T-cell (primary cell): ENCODE measurements at regions not wholly inside any gene's neighbourhood (a gene's known extent, or its start where the extent isn't known, plus 50 kb on each side); places are given as distances from the start of the nearest gene placed in this dataset.

Experiments
- ATAC-seq, 4 experiments: fragments of 200-7000 bp in 3 of 4; fragments of 150-1000 bp in 1 of 4; cut with Tn5 transposase; replicated peaks in 1 of 4; 1 replicate in 3 of 4; 2 replicates in 1 of 4; pipeline ENCODE4 v1.10.0; 2021; ENCODE audit warnings: moderate library complexity in 3 of 4, mild to moderate bottlenecking in 2 of 4, moderate number of reproducible peaks in 1 of 4
- CTCF ChIA-PET, 2 donors: fragments of 300-600 bp; sonication (Branson Sonifier 250); formaldehyde crosslinking; loops; one replicate each; lab custom pipeline; 2022; ENCODE audit warnings: antibody characterized with exemption in 2 of 2; lab: Charles Lee
- POLR2A ChIA-PET, 2 donors: fragments of 300-600 bp; sonication (Branson Sonifier 250); formaldehyde crosslinking; loops; one replicate each; lab custom pipeline; 2022; ENCODE audit warnings: antibody characterized with exemption in 2 of 2; lab: Charles Lee
- DNase-seq, 35 experiments: peaks; one replicate each; pipeline versions ENCODE4 v3.0.0 to v3.0.0-alpha.2; 2013 to 2023
- H3K27ac ChIP-seq: one replicate; pipeline ENCODE4 v1.5.1; 2013; ENCODE audit warnings: low read length
- H3K27me3 ChIP-seq, 2 experiments: replicated peaks in 1 of 2; 1 replicate in 1 of 2; 2 replicates in 1 of 2; pipeline versions ENCODE4 v1.6.1 to v1.7.0; 2013; ENCODE audit warnings: low read length in 1 of 2, mixed read lengths in 1 of 2; ENCODE audit not compliant: control insufficient read depth in 2 of 2, insufficient read depth in 2 of 2; ENCODE audit errors: extremely low read depth in 1 of 2
- H3K36me3 ChIP-seq, 2 donors: 1 replicate in 1 of 2; 2 replicates in 1 of 2; pipeline versions ENCODE4 v1.6.1 to v1.7.0; 2013; ENCODE audit warnings: low read length in 1 of 2; ENCODE audit not compliant: control insufficient read depth in 2 of 2, insufficient read depth in 1 of 2; ENCODE audit errors: extremely low read depth in 1 of 2
- H3K4me1 ChIP-seq, 2 experiments: 1 replicate in 1 of 2; 2 replicates in 1 of 2; pipeline versions ENCODE4 v1.6.1 to v1.7.0; 2013; ENCODE audit warnings: low read length in 2 of 2, mixed read lengths in 1 of 2; ENCODE audit not compliant: insufficient read depth in 2 of 2, control insufficient read depth in 1 of 2; ENCODE audit errors: extremely low read depth in 1 of 2
- H3K4me3 ChIP-seq, 2 donors: 1 replicate in 1 of 2; 2 replicates in 1 of 2; pipeline versions ENCODE4 v1.5.1 to v1.7.0; 2013; ENCODE audit warnings: mild to moderate bottlenecking in 2 of 2, low read length in 1 of 2, moderate library complexity in 1 of 2; ENCODE audit not compliant: control insufficient read depth in 1 of 2; ENCODE audit errors: extremely low read depth in 1 of 2
- H3K9me3 ChIP-seq: 2 replicates; pipeline ENCODE4 v1.7.0; 2013
- H3K27ac Mint-ChIP-seq, 2 donors: one replicate each; pipeline ENCODE4 v1.8.0; 2020 to 2021; ENCODE audit warnings: mild to moderate bottlenecking in 2 of 2, mixed read lengths in 2 of 2
- H3K27me3 Mint-ChIP-seq, 2 donors: one replicate each; pipeline ENCODE4 v1.8.0; 2021 to 2022; ENCODE audit warnings: mixed read lengths in 2 of 2
- H3K36me3 Mint-ChIP-seq: one replicate; pipeline ENCODE4 v1.8.0; 2021; ENCODE audit warnings: mixed read lengths
- H3K4me1 Mint-ChIP-seq, 3 donors: one replicate each; pipeline ENCODE4 v1.8.0; 2020 to 2022; ENCODE audit warnings: mixed read lengths in 3 of 3, mild to moderate bottlenecking in 1 of 3
- H3K4me3 Mint-ChIP-seq, 3 donors: one replicate each; pipeline ENCODE4 v1.8.0; 2020 to 2022; ENCODE audit warnings: mild to moderate bottlenecking in 3 of 3, mixed read lengths in 3 of 3, moderate library complexity in 3 of 3
- H3K9me3 Mint-ChIP-seq, 3 donors: one replicate each; pipeline ENCODE4 v1.8.0; 2020 to 2022; ENCODE audit warnings: mixed read lengths in 3 of 3
- WGBS: methylation state at CpG from one replicate; pipeline ENCODE4 v1.1.5; 2013; ENCODE audit warnings: missing lambda C conversion rate; ENCODE audit not compliant: insufficient coverage; 5-methylcytosine and 5-hydroxymethylcytosine counted together

DNA sequence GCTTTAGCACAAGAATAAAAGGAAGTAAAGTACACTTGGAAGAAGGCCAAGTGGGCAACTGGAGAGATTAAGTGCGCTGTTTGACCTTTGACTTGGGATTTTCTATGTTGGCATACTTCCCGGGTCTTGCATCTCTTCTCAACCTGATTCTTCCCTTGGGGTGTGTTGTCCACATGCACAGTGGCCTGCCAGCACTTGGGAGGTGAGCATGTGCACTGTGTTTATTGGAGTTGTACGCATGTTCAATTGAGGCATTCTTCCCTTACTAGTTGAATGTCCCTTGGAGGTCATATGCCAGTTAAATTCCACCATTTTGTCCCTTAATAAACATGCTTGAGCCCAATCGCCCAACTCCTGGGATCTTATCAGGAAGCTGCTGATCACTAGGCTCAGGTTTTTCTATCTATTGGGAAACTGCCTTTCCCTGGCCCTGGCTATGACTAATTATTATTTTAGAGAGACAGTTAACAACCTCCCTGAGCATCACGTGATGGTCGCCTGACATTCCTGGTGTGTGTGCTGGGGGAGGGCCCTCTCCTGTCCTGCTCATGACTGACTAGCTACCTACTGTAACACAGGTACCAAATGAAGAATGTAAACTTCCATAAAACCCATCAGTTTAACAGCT lies 62.5 kb upstream of the RAPGEF4 start:
- ChIA-PET POLR2A (no interaction called here), CTCF (interaction anchor here (0.6 to 1.5 kb wide), 3 partner anchors 254 to 969 kb away, joined by 3 to 6 read pairs (median 6); no protein-coding TSS in a partner anchor)
- no peak overlapping the region for H3K4me3 Mint-ChIP-seq
- Histone ChIP-seq H3K4me3 (no peak overlapping the region), H3K9me3 (no peaks in the 10 kb centered on the region), H3K36me3 (no peaks in the 10 kb centered on the region), H3K4me1 (peaks cover 0 to 6% of the 10 kb centered on the region in 2 experiments), H3K27ac (no peak overlapping the region), H3K27me3 (peaks cover 0 to 7% of the 10 kb centered on the region in 2 experiments)
- H3K27ac Mint-ChIP-seq: no peak overlapping the region
- 100% methylated on average over 1 of the region's 6 CpGs for WGBS
- peaks cover 4% of the 10 kb centered on the region for H3K36me3 Mint-ChIP-seq
- no peak for ATAC-seq
- no peak for DNase-seq
- H3K4me1 Mint-ChIP-seq: peaks cover 2 to 6% (median 4%) of the 10 kb centered on the region in 3 donors
- H3K9me3 Mint-ChIP-seq: peaks cover 3 to 6% (median 4%) of the 10 kb centered on the region in 3 donors
- peaks cover 7 to 10% of the 10 kb centered on the region in 2 donors for H3K27me3 Mint-ChIP-seq

DNA sequence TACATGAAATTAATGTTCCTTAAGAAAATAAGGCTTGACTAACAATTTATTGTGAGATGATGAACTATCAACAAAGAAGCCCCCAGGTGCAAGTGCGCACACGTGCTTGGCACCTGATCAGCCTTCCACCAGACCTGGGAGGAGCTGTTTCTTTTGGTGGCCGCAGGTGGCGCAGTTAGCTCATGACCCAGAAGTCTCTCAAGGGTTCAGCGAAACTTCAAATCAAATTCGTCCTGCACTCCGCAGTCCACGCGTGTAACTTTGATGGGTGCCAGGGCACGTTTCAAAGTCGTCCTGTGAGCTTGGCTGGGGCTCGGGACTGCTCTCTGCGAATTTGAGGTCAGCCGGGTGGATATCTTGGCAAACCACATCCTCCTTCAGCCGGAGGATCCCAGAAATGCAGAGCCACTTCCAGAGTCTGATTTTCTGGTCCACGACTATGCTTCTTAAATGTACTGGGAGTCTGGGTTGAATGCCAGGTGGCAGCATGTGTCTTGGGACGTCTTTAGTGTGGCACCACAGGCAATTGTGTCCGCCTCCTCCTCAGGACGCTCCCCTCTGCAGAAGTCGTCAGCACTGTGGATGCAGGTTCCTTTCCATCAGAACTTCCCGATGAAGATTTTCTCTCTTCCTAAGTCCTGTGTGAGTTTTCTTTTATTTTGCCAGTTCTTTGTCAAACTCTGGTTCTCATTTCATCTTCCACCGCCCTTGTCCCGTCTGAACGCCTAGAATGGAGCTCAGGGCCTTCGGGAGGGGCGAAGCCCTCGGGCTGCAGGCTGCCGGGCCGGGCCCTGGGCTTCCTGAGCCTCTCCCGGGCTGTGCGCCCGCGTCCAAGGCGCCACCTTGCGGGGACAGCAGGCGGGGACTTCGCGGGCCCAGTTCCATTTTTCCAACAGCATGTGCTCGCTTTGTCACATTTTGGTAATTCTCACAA lies 61.3 kb upstream of the RAPGEF4 start:
- Mint-ChIP-seq H3K36me3 (peaks cover 4% of the 10 kb centered on the region), H3K4me1 (peaks cover 2 to 6% (median 4%) of the 10 kb centered on the region in 3 donors), H3K4me3 (peak overlapping the region; percentile 24 to 54 (median 46)), H3K9me3 (peaks cover 3 to 6% (median 4%) of the 10 kb centered on the region in 3 donors), H3K27ac (no peak overlapping the region), H3K27me3 (peaks cover 7 to 10% of the 10 kb centered on the region in 2 donors)
- ChIA-PET CTCF (interaction anchor here (0.5 to 1.5 kb wide), 5 partner anchors 9 to 1766 kb away, joined by 3 to 8 read pairs (median 6); no protein-coding TSS in a partner anchor), POLR2A (no interaction called here)
- H3K4me1 ChIP-seq: peaks cover 0 to 6% of the 10 kb centered on the region in 2 experiments
- H3K4me3 ChIP-seq: peak overlapping the region; percentile 10 to 41
- peaks cover 0 to 7% of the 10 kb centered on the region in 2 experiments for H3K27me3 ChIP-seq
- DNase-seq (peak in 22 of 35 experiments; percentile 2 to 46 (median 10)), ATAC-seq (peak; percentile 57 to 79 (median 73))
- H3K27ac ChIP-seq: no peak overlapping the region
- WGBS: 53% methylated on average over 30 of the region's 39 CpGs
- H3K9me3 ChIP-seq: no peaks in the 10 kb centered on the region
- H3K36me3 ChIP-seq: no peaks in the 10 kb centered on the region

DNA sequence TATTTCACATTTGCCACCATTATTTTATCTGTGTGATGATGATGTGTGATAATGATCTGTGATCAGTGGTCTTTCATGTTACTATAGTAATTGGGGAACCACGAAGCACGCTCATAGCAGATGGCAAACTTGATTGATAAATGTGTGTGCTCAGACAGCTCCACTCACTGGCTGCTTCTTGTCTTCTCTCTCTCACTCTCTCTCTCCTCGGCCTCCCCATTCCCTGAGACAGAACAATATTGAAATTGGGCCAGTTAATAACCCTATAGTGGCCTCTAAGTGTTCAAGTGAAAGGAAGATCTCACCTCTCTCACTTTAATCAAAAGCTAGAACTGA lies 60.7 kb upstream of the RAPGEF4 start:
- Mint-ChIP-seq H3K4me3 (peak overlapping the region in 2 of 3 donors; percentile 46 to 54), H3K9me3 (peaks cover 3 to 6% (median 4%) of the 10 kb centered on the region in 3 donors), H3K4me1 (peaks cover 2 to 6% (median 4%) of the 10 kb centered on the region in 3 donors), H3K36me3 (peaks cover 4% of the 10 kb centered on the region), H3K27ac (no peak overlapping the region), H3K27me3 (peaks cover 3 to 11% of the 10 kb centered on the region in 2 donors)
- POLR2A ChIA-PET: no interaction called here
- ATAC-seq: peak in 2 of 4 experiments; percentile 12 to 20
- peaks cover 0 to 7% of the 10 kb centered on the region in 2 experiments for H3K27me3 ChIP-seq
- no peak overlapping the region for H3K4me3 ChIP-seq
- WGBS: no CpG with 5 or more reads among the region's 3 CpGs
- CTCF ChIA-PET: interaction anchor here in 1 of 2 donors (1.0 to 1.5 kb wide), 2 partner anchors 9 to 971 kb away, joined by 3 to 6 read pairs; no protein-coding TSS in a partner anchor
- no peak for DNase-seq
- H3K9me3 ChIP-seq: no peaks in the 10 kb centered on the region
- no peaks in the 10 kb centered on the region for H3K36me3 ChIP-seq
- no peak overlapping the region for H3K27ac ChIP-seq
- H3K4me1 ChIP-seq: peaks cover 0 to 6% of the 10 kb centered on the region in 2 experiments

DNA sequence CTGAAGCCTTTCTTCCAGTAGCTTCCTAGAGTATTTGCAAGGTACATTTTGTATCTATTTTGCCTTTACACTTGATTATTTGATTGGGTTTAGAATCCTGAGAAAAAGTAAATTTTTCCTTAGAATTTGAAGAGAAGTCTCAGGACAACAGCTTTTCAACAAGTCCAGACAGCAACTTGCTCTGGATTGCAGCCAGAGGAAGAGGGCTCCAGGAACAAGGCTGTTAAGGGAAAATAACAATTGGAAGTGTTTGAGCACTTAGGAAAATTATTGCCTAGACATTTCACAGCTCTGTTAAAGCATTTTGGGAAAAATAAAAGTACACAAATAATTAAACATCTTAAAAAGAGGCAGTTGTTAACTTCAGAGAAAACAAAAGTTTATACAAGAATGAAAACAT lies 58.3 kb upstream of the RAPGEF4 start:
- Mint-ChIP-seq H3K9me3 (peaks cover 4 to 8% (median 5%) of the 10 kb centered on the region in 3 donors), H3K4me1 (peaks cover 2 to 8% (median 4%) of the 10 kb centered on the region in 3 donors), H3K27ac (no peak overlapping the region), H3K36me3 (peaks cover 4% of the 10 kb centered on the region), H3K4me3 (no peak overlapping the region), H3K27me3 (peaks cover 3 to 11% of the 10 kb centered on the region in 2 donors)
- ChIA-PET POLR2A (no interaction called here), CTCF (interaction anchor here (0.6 to 1.0 kb wide), 2 partner anchors 462 to 594 kb away, joined by 3 read pairs; no protein-coding TSS in a partner anchor)
- ATAC-seq: no peak
- Histone ChIP-seq H3K36me3 (no peaks in the 10 kb centered on the region), H3K27me3 (peaks cover 0 to 7% of the 10 kb centered on the region in 2 experiments), H3K9me3 (no peaks in the 10 kb centered on the region), H3K27ac (no peak overlapping the region), H3K4me1 (peaks cover 0 to 6% of the 10 kb centered on the region in 2 experiments), H3K4me3 (no peak overlapping the region)
- no peak for DNase-seq

DNA sequence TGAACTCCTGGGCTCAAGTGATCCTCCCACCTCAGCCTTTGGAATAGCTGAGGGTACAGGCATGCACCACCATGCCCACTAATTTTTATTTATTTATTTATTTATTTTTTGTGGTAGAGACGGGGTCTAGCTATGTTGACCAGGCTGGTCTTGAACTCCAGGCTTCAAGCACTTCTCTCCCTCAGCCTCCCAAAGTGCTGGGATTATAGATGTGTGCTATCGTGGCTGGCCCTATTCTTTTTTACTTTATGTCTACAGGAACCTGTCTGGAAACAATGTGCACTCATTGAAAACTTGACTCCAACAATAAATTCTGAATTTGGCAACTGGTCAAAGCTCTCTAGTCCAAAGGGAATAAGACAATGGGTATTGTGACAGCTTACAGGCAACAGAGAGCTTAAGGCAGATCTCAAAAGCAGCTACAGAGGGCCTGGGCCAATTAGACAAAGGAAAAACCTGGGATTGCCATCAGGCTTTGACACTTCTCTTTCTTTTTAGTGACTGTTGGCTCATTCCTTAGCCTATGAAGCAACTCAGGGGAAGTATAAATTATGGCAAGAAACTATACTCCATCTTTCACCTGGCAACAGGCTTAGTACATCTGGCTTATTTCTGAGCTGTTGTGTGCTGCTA lies 55.1 kb upstream of the RAPGEF4 start:
- Mint-ChIP-seq H3K36me3 (peaks cover 4% of the 10 kb centered on the region), H3K9me3 (peaks cover 5 to 18% (median 8%) of the 10 kb centered on the region in 3 donors), H3K4me1 (peaks cover 0 to 6% (median 0%) of the 10 kb centered on the region in 3 donors), H3K4me3 (no peak overlapping the region), H3K27me3 (peaks cover 0 to 6% of the 10 kb centered on the region in 2 donors), H3K27ac (no peak overlapping the region)
- Histone ChIP-seq H3K27me3 (no peaks in the 10 kb centered on the region), H3K4me1 (no peaks in the 10 kb centered on the region), H3K4me3 (no peak overlapping the region), H3K27ac (no peak overlapping the region), H3K9me3 (no peaks in the 10 kb centered on the region), H3K36me3 (no peaks in the 10 kb centered on the region)
- no CpG with 5 or more reads among the region's 2 CpGs for WGBS
- ATAC-seq (no peak), DNase-seq (no peak)
- ChIA-PET POLR2A (interaction anchor here in 1 of 2 donors (0.6 kb wide), 1 partner anchor 37 kb away, joined by 3 read pairs; no protein-coding TSS in a partner anchor), CTCF (interaction anchor here in 1 of 2 donors (0.9 kb wide), 1 partner anchor 9 kb away, joined by 3 read pairs; no protein-coding TSS in a partner anchor)
